ENCODE measurements at regions not wholly inside any gene's neighbourhood (a gene's known extent, or its start where the extent isn't known, plus 50 kb on each side); places are given as distances from the start of the nearest gene placed in this dataset.
"Not testable (repeated sequence)": the region's sequence is repeated elsewhere in the genome, so short reads cannot be mapped to it uniquely, and the experiment has no call there.

DNA sequence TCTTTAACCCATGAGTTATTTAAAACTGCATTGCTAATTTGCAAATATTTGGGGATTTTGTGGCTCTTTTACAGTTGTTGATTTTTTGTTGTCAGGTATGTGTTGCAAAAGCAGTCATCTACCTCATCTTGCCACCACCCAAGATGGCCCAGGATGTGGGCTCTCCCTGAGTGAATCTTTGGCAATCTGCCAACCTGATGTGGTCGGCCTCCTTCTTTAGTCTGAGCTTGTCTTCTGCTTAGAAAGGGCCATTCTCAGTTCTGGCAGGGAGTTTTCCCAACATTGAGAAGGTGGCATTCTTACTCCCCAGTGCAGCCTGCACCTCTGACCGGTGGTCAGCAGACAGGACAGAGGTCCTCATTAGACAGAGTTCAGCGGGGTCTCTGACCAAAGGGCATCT lies 957.2 kb downstream of the TUBA3C start:
- H3K27ac ChIP-seq (ENCODE audit: insufficient read depth in 1 of 2, low read depth in 1 of 2, low read length in 2 of 2, poor library complexity in 1 of 2, severe bottlenecking in 2 of 2); H3K27me3 ChIP-seq (replicated peaks in 2 of 5; ENCODE audit: control insufficient read depth in 4 of 5, insufficient read depth in 5 of 5, low read length in 4 of 5); CTCF ChIA-PET; H3K9me3 ChIP-seq (ENCODE audit: control extremely low read depth in 1 of 5, control insufficient read depth in 4 of 5, insufficient read depth in 2 of 5, low read depth in 1 of 5, low read length in 4 of 5); DNase-seq; H3K36me3 ChIP-seq (ENCODE audit: control insufficient read depth in 4 of 4, insufficient read depth in 4 of 4, low read length in 3 of 4); POLR2A ChIA-PET; H3K4me3 ChIP-seq (ENCODE audit: control insufficient read depth in 1 of 7, extremely low read depth in 1 of 7, insufficient read depth in 4 of 7, low read depth in 2 of 7, low read length in 6 of 7); H3K4me1 ChIP-seq (ENCODE audit: control extremely low read depth in 1 of 4, control insufficient read depth in 4 of 4, insufficient read depth in 4 of 4, low read length in 3 of 4): not testable (repeated sequence)
- WGBS (ENCODE audit: insufficient coverage), result 62% methylated on average over 3 of the region's 3 CpGs

DNA sequence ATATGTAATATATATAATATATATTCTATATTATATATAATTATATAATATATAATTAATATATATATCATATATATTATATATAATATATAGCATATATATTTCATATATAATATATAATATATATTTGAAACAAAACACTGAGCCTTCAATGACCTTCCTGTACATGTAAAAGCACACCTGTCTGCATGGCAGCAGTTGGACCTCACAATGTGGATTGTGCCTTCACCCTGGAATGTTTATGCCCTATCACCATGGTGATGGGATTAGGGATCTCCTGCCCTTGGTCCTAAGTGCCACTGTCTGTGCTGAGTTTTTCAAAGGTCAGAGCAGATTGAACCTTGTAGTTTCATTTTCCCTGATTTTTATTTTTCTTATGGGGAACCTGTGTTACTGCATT lies 966.9 kb downstream of the TUBA3C start:
- H3K36me3 ChIP-seq (ENCODE audit: control insufficient read depth in 4 of 4, insufficient read depth in 4 of 4, low read length in 3 of 4); H3K27me3 ChIP-seq (replicated peaks in 2 of 5; ENCODE audit: control insufficient read depth in 4 of 5, insufficient read depth in 5 of 5, low read length in 4 of 5); H3K4me1 ChIP-seq (ENCODE audit: control extremely low read depth in 1 of 4, control insufficient read depth in 4 of 4, insufficient read depth in 4 of 4, low read length in 3 of 4); H3K27ac ChIP-seq (ENCODE audit: insufficient read depth in 1 of 2, low read depth in 1 of 2, low read length in 2 of 2, poor library complexity in 1 of 2, severe bottlenecking in 2 of 2); CTCF ChIA-PET; H3K4me3 ChIP-seq (ENCODE audit: control insufficient read depth in 1 of 7, extremely low read depth in 1 of 7, insufficient read depth in 4 of 7, low read depth in 2 of 7, low read length in 6 of 7); DNase-seq; POLR2A ChIA-PET: not testable (repeated sequence)
- peaks cover 0 to 15% (median 0%) of the 10 kb centered on the region in 5 experiments for H3K9me3 ChIP-seq (ENCODE audit: control extremely low read depth in 1 of 5, control insufficient read depth in 4 of 5, insufficient read depth in 2 of 5, low read depth in 1 of 5, low read length in 4 of 5)

DNA sequence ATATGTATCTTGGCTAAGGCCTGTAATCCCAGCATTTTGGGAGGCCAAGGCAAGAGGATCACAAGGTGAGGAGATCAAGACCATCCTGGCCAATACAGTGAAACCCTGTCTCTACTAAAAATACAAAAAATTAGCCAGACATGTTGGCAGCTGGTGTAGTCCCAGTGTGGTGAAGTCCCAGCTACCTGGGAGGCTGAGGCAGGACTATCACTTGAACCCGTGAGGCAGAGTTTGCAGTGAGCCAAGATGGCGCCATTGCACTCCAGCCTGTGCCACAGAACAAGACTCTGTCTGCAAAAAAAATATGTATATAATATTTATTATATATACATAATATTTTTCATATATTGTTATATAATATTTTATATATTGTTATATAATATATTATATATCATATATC lies 968.1 kb downstream of the TUBA3C start:
- H3K4me3 ChIP-seq (ENCODE audit: control insufficient read depth in 1 of 7, extremely low read depth in 1 of 7, insufficient read depth in 4 of 7, low read depth in 2 of 7, low read length in 6 of 7); DNase-seq; H3K4me1 ChIP-seq (ENCODE audit: control extremely low read depth in 1 of 4, control insufficient read depth in 4 of 4, insufficient read depth in 4 of 4, low read length in 3 of 4); H3K27me3 ChIP-seq (replicated peaks in 2 of 5; ENCODE audit: control insufficient read depth in 4 of 5, insufficient read depth in 5 of 5, low read length in 4 of 5); CTCF ChIA-PET; H3K27ac ChIP-seq (ENCODE audit: insufficient read depth in 1 of 2, low read depth in 1 of 2, low read length in 2 of 2, poor library complexity in 1 of 2, severe bottlenecking in 2 of 2); POLR2A ChIA-PET; H3K36me3 ChIP-seq (ENCODE audit: control insufficient read depth in 4 of 4, insufficient read depth in 4 of 4, low read length in 3 of 4): not testable (repeated sequence)
- 50% methylated on average over 1 of the region's 2 CpGs for whole genome bisulfite sequencing (ENCODE audit: insufficient coverage)
- peaks cover 0 to 18% (median 0%) of the 10 kb centered on the region in 5 experiments for H3K9me3 ChIP-seq (ENCODE audit: control extremely low read depth in 1 of 5, control insufficient read depth in 4 of 5, insufficient read depth in 2 of 5, low read depth in 1 of 5, low read length in 4 of 5)

DNA sequence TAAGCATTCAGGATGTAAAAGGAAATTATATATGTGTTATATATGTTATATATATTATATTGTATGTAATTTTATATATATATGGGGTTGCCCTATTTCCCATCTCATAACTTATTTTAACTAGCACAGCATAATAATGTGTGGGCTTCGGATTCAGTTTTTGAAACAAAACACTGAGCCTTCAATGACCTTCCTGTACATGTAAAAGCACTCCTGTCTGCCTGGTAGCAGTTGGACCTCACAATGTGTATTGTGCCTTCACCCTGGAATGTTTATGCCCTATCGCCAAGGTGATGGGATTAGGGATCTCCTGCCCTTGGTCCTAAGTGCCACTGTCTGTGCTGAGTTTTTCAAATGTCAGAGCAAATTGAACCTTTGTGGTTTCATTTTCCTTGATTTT lies 968.8 kb downstream of the TUBA3C start:
- Histone ChIP-seq H3K27me3 (replicated peaks in 2 of 5; ENCODE audit: control insufficient read depth in 4 of 5, insufficient read depth in 5 of 5, low read length in 4 of 5) (no peaks in the 10 kb centered on the region), H3K4me3 (ENCODE audit: control insufficient read depth in 1 of 7, extremely low read depth in 1 of 7, insufficient read depth in 4 of 7, low read depth in 2 of 7, low read length in 6 of 7) (no peak overlapping the region), H3K36me3 (ENCODE audit: control insufficient read depth in 4 of 4, insufficient read depth in 4 of 4, low read length in 3 of 4) (no peaks in the 10 kb centered on the region), H3K9me3 (ENCODE audit: control extremely low read depth in 1 of 5, control insufficient read depth in 4 of 5, insufficient read depth in 2 of 5, low read depth in 1 of 5, low read length in 4 of 5) (peaks cover 0 to 18% (median 0%) of the 10 kb centered on the region in 5 experiments), H3K27ac (ENCODE audit: insufficient read depth in 1 of 2, low read depth in 1 of 2, low read length in 2 of 2, poor library complexity in 1 of 2, severe bottlenecking in 2 of 2) (no peak overlapping the region), H3K4me1 (ENCODE audit: control extremely low read depth in 1 of 4, control insufficient read depth in 4 of 4, insufficient read depth in 4 of 4, low read length in 3 of 4) (no peaks in the 10 kb centered on the region)
- WGBS (ENCODE audit: insufficient coverage), result 86% methylated on average over 1 of the region's 2 CpGs
- ChIA-PET CTCF (no interaction called here), POLR2A (no interaction called here)
- DNase-seq, result peak in 1 of 3 donors; percentile 0

DNA sequence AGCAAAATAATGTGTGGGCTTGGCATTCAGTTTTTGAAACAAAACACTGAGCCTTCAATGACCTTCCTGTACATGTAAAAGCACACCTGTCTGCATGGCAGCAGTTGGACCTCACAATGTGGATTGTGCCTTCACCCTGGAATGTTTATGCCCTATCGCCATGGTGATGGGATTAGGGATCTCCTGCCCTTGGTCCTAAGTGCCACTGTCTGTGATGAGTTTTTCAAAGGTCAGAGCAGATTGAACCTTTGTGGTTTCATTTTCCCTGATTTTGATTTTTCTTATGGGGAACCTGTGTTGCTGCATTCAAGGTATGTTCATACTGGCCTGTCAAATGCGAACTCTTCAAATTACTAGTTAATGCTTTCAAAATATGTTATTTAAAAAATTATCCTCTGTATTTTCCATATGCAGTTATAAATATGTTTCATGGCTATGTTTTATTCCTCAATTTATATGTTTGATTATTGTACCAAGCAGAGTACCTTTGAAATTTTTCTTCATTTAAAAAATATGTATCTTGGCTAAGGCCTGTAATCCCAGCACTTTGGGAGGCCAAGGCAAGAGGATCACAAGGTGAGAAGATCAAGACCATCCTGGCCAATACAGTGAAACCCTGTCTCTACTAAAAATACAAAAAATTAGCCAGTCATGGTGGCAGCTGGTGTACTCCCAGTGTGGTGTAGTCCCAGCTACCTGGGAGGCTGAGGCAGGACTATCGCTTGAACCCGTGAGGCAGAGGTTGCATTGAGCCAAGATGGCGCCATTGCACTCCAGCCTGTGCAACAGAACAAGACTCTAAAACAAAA lies 969.7 kb downstream of the TUBA3C start:
- H3K27ac ChIP-seq (ENCODE audit: insufficient read depth in 1 of 2, low read depth in 1 of 2, low read length in 2 of 2, poor library complexity in 1 of 2, severe bottlenecking in 2 of 2); CTCF ChIA-PET; H3K4me3 ChIP-seq (ENCODE audit: control insufficient read depth in 1 of 7, extremely low read depth in 1 of 7, insufficient read depth in 4 of 7, low read depth in 2 of 7, low read length in 6 of 7); H3K36me3 ChIP-seq (ENCODE audit: control insufficient read depth in 4 of 4, insufficient read depth in 4 of 4, low read length in 3 of 4); H3K4me1 ChIP-seq (ENCODE audit: control extremely low read depth in 1 of 4, control insufficient read depth in 4 of 4, insufficient read depth in 4 of 4, low read length in 3 of 4); POLR2A ChIA-PET; H3K27me3 ChIP-seq (replicated peaks in 2 of 5; ENCODE audit: control insufficient read depth in 4 of 5, insufficient read depth in 5 of 5, low read length in 4 of 5): not testable (repeated sequence)
- peak in 1 of 3 donors; percentile 2 for DNase-seq
- peaks cover 0 to 18% (median 1%) of the 10 kb centered on the region in 5 experiments for H3K9me3 ChIP-seq (ENCODE audit: control extremely low read depth in 1 of 5, control insufficient read depth in 4 of 5, insufficient read depth in 2 of 5, low read depth in 1 of 5, low read length in 4 of 5)
- WGBS (ENCODE audit: insufficient coverage), result 65% methylated on average over 3 of the region's 5 CpGs

DNA sequence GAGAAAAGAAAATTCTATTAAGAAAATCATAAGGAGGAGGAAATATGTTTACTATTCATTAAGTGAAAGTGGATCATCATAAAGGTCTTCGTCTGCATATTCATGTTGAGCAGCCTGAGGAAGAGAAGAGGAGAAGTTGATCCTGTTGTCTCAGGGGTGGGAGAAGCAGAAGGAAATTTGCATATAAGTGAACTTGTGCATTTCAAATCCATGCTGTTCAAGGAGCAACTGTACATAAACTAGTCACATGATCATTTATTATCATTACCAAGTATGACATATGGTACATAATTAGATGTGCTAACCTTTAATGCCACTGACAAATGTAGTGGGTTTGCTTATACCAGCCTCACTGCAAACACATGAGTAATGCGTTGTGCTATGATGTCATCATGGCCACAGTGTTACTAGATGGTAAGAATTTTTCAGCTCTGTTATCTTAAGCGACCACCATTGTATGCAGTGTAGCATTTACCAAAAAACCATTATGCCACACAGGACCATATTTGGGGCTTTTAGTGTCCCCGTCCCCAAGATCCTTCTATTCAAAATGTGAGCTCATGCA lies 976.9 kb downstream of the TUBA3C start:
- H3K4me3 ChIP-seq (ENCODE audit: control insufficient read depth in 1 of 7, extremely low read depth in 1 of 7, insufficient read depth in 4 of 7, low read depth in 2 of 7, low read length in 6 of 7); CTCF ChIA-PET: not testable (repeated sequence)
- WGBS (ENCODE audit: insufficient coverage), result no CpG with 5 or more reads among the region's 4 CpGs

DNA sequence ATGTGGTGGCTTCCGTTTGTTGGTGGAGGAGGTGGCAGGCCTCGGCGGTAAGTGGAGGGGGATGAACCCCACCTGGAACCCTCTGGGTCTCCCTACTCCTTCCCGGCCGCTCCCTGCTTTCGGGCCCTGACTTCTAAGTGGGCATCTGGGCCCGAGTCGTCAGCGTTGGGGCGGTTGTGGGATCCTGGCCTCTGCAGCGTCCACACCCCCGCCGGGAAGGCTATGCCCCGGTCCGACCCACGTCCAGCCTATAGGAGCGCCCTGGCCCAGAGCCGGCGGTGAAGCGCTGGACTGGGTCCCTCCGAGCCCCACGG lies 986.3 kb downstream of the TUBA3C start:
- H3K4me1 ChIP-seq (ENCODE audit: control extremely low read depth in 1 of 4, control insufficient read depth in 4 of 4, insufficient read depth in 4 of 4, low read length in 3 of 4); H3K9me3 ChIP-seq (ENCODE audit: control extremely low read depth in 1 of 5, control insufficient read depth in 4 of 5, insufficient read depth in 2 of 5, low read depth in 1 of 5, low read length in 4 of 5); H3K4me3 ChIP-seq (ENCODE audit: control insufficient read depth in 1 of 7, extremely low read depth in 1 of 7, insufficient read depth in 4 of 7, low read depth in 2 of 7, low read length in 6 of 7); H3K36me3 ChIP-seq (ENCODE audit: control insufficient read depth in 4 of 4, insufficient read depth in 4 of 4, low read length in 3 of 4); DNase-seq; H3K27ac ChIP-seq (ENCODE audit: insufficient read depth in 1 of 2, low read depth in 1 of 2, low read length in 2 of 2, poor library complexity in 1 of 2, severe bottlenecking in 2 of 2); H3K27me3 ChIP-seq (replicated peaks in 2 of 5; ENCODE audit: control insufficient read depth in 4 of 5, insufficient read depth in 5 of 5, low read length in 4 of 5); POLR2A ChIA-PET; CTCF ChIA-PET: not testable (repeated sequence)
- WGBS (ENCODE audit: insufficient coverage), result no CpG with 5 or more reads among the region's 22 CpGs

More for the DNA sequence above, 976.9 kb downstream of the TUBA3C start:
- DNase-seq; POLR2A ChIA-PET; H3K36me3 ChIP-seq (ENCODE audit: control insufficient read depth in 4 of 4, insufficient read depth in 4 of 4, low read length in 3 of 4); H3K9me3 ChIP-seq (ENCODE audit: control extremely low read depth in 1 of 5, control insufficient read depth in 4 of 5, insufficient read depth in 2 of 5, low read depth in 1 of 5, low read length in 4 of 5); H3K4me1 ChIP-seq (ENCODE audit: control extremely low read depth in 1 of 4, control insufficient read depth in 4 of 4, insufficient read depth in 4 of 4, low read length in 3 of 4); H3K27ac ChIP-seq (ENCODE audit: insufficient read depth in 1 of 2, low read depth in 1 of 2, low read length in 2 of 2, poor library complexity in 1 of 2, severe bottlenecking in 2 of 2); H3K27me3 ChIP-seq (replicated peaks in 2 of 5; ENCODE audit: control insufficient read depth in 4 of 5, insufficient read depth in 5 of 5, low read length in 4 of 5): not testable (repeated sequence)

Measured in common myeloid progenitor, CD34-positive (primary cell).